Vagina (tissue), 2 donors: ENCODE measurements at regions not wholly inside any gene's neighbourhood (a gene's known extent, or its start where the extent isn't known, plus 50 kb on each side); places are given as distances from the start of the nearest gene placed in this dataset.

Experiments used
- CTCF ChIP-seq, 3 experiments: fragments of 450-650 bp in 2 of 3; fragments of 200-600 bp in 1 of 3; sonication (generic) in 1 of 3; IDR thresholded peaks; one replicate each; pipeline ENCODE4 v1.5.1; 2017 to 2019; ENCODE audit warnings: antibody characterized with exemption in 3 of 3, mild to moderate bottlenecking in 2 of 3, moderate library complexity in 2 of 3
- POLR2A ChIP-seq, 2 donors: fragments of 450-650 bp; IDR thresholded peaks; one replicate each; pipeline ENCODE4 v1.6.1; 2017; ENCODE audit warnings: antibody characterized with exemption in 2 of 2, mild to moderate bottlenecking in 2 of 2, moderate library complexity in 2 of 2
- POLR2AphosphoS5 ChIP-seq, 2 donors: sonication (generic); formaldehyde crosslinking; IDR thresholded peaks; one replicate each; pipeline ENCODE4 v1.9.0; 2017; ENCODE audit warnings: antibody characterized with exemption in 2 of 2, mild to moderate bottlenecking in 2 of 2, low read depth in 1 of 2; ENCODE audit not compliant: insufficient read depth in 1 of 2

GRCh38 chr6:98769546-98769945, 64.8 kb upstream of the POU3F2 start:
- no peak for TF ChIP-seq POLR2AphosphoS5 (IDR thresholded peaks at IDR 0.05; ENCODE audit: insufficient read depth in 1 of 2, low read depth in 1 of 2)
- TF ChIP-seq CTCF (IDR thresholded peaks at IDR 0.05), result no peak
- no peak for TF ChIP-seq POLR2A (IDR thresholded peaks at IDR 0.05)
